UCSD-AML1 (cell line): ENCODE measurements at regions not wholly inside any gene's neighbourhood (a gene's known extent, or its start where the extent isn't known, plus 50 kb on each side); places are given as distances from the start of the nearest gene placed in this dataset.
"Not testable (repeated sequence)": the region's sequence is repeated elsewhere in the genome, so short reads cannot be mapped to it uniquely, and the experiment has no call there.

Experiments
- DNase-seq: peaks from one replicate; lab custom pipeline; 2025; ENCODE audit not compliant: unreplicated experiment; lab: John Stamatoyannopoulos, UW

- DNase-seq: no peak
These were observed 142.9 kb downstream of the NOC3L start for GRCh38 chr10:94219829-94220228.

GRCh38 chr10:94220717-94221116 is 142.0 kb downstream of the NOC3L start:
- no peak for DNase-seq

- DNase-seq: no peak
These were observed 138.9 kb downstream of the NOC3L start for GRCh38 chr10:94223702-94224370.

- no peak for DNase-seq
These were observed 138.1 kb downstream of the NOC3L start for GRCh38 chr10:94224656-94225055.

- no peak for DNase-seq
These were observed 137.2 kb downstream of the NOC3L start for GRCh38 chr10:94225589-94225988.

- DNase-seq: no peak
These were observed 132.5 kb downstream of the NOC3L start for GRCh38 chr10:94230134-94230785.

- no peak for DNase-seq
These were observed 129.9 kb downstream of the NOC3L start for GRCh38 chr10:94232711-94233383.

GRCh38 chr10:94235461-94235860 is 127.3 kb downstream of the NOC3L start:
- no peak for DNase-seq

- DNase-seq: no peak
These were observed 124.6 kb downstream of the NOC3L start for GRCh38 chr10:94238006-94238617.

GRCh38 chr10:94239696-94240095 is 123.0 kb downstream of the NOC3L start:
- DNase-seq: no peak

GRCh38 chr10:94240491-94240890 is 122.2 kb downstream of the NOC3L start:
- no peak for DNase-seq

- no peak for DNase-seq
These were observed 121.8 kb downstream of the NOC3L start for GRCh38 chr10:94240901-94241300.

- no peak for DNase-seq
These were observed 111.6 kb downstream of the NOC3L start for GRCh38 chr10:94251098-94251497.

GRCh38 chr10:94251568-94251967 is 111.2 kb downstream of the NOC3L start:
- no peak for DNase-seq

- not testable (repeated sequence) for DNase-seq
These were observed 105.3 kb downstream of the NOC3L start for GRCh38 chr10:94257407-94257806.

GRCh38 chr10:94260455-94260854 is 102.3 kb downstream of the NOC3L start:
- DNase-seq: no peak

- no peak for DNase-seq
These were observed 98.7 kb downstream of the NOC3L start for GRCh38 chr10:94264085-94264484.

GRCh38 chr10:94266091-94266490 is 96.6 kb downstream of the NOC3L start:
- no peak for DNase-seq

GRCh38 chr10:94268652-94269051 is 94.1 kb downstream of the NOC3L start:
- no peak for DNase-seq

GRCh38 chr10:94274142-94274787 is 88.5 kb downstream of the NOC3L start:
- no peak for DNase-seq

GRCh38 chr10:94276140-94276539 is 86.6 kb downstream of the NOC3L start:
- DNase-seq: no peak
